ENCODE measurements at regions not wholly inside any gene's neighbourhood (a gene's known extent, or its start where the extent isn't known, plus 50 kb on each side); places are given as distances from the start of the nearest gene placed in this dataset.

- H3K27ac ChIP-seq = no peak overlapping the region
- TF ChIP-seq CTCF (IDR thresholded peaks at IDR 0.05) (no peak), ZFX (IDR thresholded peaks at IDR 0.05; ENCODE audit: borderline replicate concordance) (no peak)
Measured at GRCh38 chr2:9149388-9149660, 57.3 kb upstream of the ASAP2 start.

GRCh38 chr2:9146646-9147045 is 60.0 kb upstream of the ASAP2 start:
- H3K27ac ChIP-seq = no peak overlapping the region
- TF ChIP-seq CTCF (IDR thresholded peaks at IDR 0.05) (no peak), ZFX (IDR thresholded peaks at IDR 0.05; ENCODE audit: borderline replicate concordance) (no peak)

- TF ChIP-seq CTCF (IDR thresholded peaks at IDR 0.05) = no peak
- TF ChIP-seq ZFX (IDR thresholded peaks at IDR 0.05; ENCODE audit: borderline replicate concordance) = no peak
Measured at GRCh38 chr2:9145752-9146430, 60.7 kb upstream of the ASAP2 start.

GRCh38 chr2:9145109-9145751 is 61.4 kb upstream of the ASAP2 start:
- H3K27ac ChIP-seq = no peak overlapping the region
- TF ChIP-seq CTCF (IDR thresholded peaks at IDR 0.05) (no peak), ZFX (IDR thresholded peaks at IDR 0.05; ENCODE audit: borderline replicate concordance) (no peak)

More at GRCh38 chr2:9145752-9146430, 60.7 kb upstream of the ASAP2 start:
- H3K27ac ChIP-seq = no peak overlapping the region

- no peak overlapping the region for H3K27ac ChIP-seq
- TF ChIP-seq ZFX (IDR thresholded peaks at IDR 0.05; ENCODE audit: borderline replicate concordance) (no peak), CTCF (IDR thresholded peaks at IDR 0.05) (no peak)
Measured at GRCh38 chr2:9144617-9145016, 62.0 kb upstream of the ASAP2 start.

- no peak for TF ChIP-seq ZFX (IDR thresholded peaks at IDR 0.05; ENCODE audit: borderline replicate concordance)
- no peak for TF ChIP-seq CTCF (IDR thresholded peaks at IDR 0.05)
- H3K27ac ChIP-seq = no peak overlapping the region
Measured at GRCh38 chr2:9144046-9144445, 62.6 kb upstream of the ASAP2 start.

- TF ChIP-seq CTCF (IDR thresholded peaks at IDR 0.05) = no peak
- no peak for TF ChIP-seq ZFX (IDR thresholded peaks at IDR 0.05; ENCODE audit: borderline replicate concordance)
- no peak overlapping the region for H3K27ac ChIP-seq
Measured at GRCh38 chr2:9143264-9143815, 63.3 kb upstream of the ASAP2 start.

All from 22Rv1 (cell line).